ENCODE measurements at regions not wholly inside any gene's neighbourhood (a gene's known extent, or its start where the extent isn't known, plus 50 kb on each side); places are given as distances from the start of the nearest gene placed in this dataset.
A peak's percentile ranks its signal among the peaks of the same experiment; 100 is the strongest.

DNA sequence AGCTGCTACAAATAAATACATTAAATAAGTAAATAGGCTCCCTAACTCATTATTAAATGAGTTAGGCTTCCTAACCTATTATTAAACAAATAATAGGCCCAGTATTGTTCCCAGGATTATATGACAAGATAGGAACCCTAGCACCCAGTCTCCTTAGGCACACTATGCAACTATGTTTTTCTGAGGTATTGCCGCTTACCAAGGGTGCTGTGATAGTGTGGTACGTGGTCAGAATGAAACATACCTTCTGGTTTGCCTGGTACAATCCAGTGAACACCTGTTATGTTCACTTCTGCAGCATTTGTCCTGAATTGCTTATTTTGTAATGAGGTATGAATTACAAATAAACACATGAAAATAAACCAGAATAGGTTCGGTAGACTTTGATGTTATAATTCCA is 375.6 kb upstream of the GBE1 start:
- TF ChIP-seq, protein P1, sequence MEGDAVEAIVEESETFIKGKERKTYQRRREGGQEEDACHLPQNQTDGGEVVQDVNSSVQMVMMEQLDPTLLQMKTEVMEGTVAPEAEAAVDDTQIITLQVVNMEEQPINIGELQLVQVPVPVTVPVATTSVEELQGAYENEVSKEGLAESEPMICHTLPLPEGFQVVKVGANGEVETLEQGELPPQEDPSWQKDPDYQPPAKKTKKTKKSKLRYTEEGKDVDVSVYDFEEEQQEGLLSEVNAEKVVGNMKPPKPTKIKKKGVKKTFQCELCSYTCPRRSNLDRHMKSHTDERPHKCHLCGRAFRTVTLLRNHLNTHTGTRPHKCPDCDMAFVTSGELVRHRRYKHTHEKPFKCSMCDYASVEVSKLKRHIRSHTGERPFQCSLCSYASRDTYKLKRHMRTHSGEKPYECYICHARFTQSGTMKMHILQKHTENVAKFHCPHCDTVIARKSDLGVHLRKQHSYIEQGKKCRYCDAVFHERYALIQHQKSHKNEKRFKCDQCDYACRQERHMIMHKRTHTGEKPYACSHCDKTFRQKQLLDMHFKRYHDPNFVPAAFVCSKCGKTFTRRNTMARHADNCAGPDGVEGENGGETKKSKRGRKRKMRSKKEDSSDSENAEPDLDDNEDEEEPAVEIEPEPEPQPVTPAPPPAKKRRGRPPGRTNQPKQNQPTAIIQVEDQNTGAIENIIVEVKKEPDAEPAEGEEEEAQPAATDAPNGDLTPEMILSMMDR (conservative IDR thresholded peaks at IDR 0.05): no peak
- TF ChIP-seq ZFX (IDR thresholded peaks at IDR 0.05): no peak
- H3K27ac ChIP-seq: no peak overlapping the region

DNA sequence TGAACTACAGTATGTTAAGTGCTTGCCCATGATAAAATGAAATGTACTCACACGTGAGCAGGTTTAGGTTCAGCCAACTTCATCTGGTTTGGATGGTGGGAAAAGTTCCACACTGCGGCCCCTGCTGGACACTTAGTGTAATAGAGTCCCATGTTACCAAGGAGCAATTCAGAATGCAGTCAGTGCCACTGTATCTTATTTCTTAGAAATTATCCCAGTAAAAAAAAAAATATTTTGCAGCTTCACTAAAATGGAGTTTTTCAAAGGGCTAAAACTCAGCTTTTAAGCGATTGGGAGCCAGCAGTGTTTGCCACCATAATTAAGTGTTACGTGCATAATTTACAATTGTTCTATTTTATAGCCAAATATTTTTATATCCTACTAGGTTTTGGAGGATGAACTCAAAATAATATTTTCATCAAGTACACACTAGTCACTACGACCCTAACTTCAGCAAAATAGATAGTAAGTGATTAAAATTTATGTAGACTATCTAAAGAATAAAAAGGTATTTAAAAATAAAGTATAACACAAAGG is 371.7 kb upstream of the GBE1 start:
- no peak overlapping the region for H3K27ac ChIP-seq
- TF ChIP-seq ZFX (IDR thresholded peaks at IDR 0.05): no peak
- TF ChIP-seq, protein P1 (conservative IDR thresholded peaks at IDR 0.05): peak; percentile 82

DNA sequence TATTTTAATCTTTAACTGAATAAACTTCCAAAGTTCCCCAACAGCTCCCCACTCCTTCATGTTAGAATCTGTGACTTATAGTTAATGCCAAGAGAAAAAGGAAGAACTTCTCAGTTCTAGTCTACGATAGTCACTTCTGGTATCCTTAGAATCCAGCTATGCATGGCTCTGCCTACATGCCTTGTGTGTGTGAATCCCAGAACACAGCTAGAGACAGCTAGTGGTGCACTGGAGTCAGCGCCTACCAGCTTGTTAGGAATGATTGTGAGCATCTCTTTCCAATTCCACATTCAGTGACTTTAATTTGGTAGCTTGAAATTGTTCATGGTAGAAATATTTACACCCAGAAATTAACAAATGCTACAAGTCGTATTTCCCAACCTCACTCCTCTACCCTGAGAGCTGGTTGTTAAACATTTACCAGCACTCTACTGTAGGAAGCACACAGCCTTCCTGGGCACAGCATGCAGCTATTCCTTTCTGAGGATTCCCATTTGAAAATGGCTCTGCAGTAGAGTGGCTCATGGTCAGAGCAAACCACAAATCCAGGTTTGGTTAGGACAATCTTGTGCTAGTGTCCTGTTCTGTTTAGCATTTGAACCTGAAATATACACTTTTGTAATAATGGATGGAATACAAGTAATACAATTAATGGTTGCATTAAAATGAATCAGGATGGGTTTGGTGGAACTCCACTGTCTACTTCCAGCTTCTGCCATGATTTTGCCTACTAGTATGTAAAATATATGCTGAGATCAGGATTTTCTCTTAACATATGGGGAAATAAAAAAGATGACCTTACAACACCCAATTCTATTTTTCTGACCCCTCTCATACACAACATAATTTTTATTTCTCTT is 371.0 kb upstream of the GBE1 start:
- TF ChIP-seq ZFX (IDR thresholded peaks at IDR 0.05): no peak
- TF ChIP-seq, protein P1 (conservative IDR thresholded peaks at IDR 0.05): no peak
- no peak overlapping the region for H3K27ac ChIP-seq

DNA sequence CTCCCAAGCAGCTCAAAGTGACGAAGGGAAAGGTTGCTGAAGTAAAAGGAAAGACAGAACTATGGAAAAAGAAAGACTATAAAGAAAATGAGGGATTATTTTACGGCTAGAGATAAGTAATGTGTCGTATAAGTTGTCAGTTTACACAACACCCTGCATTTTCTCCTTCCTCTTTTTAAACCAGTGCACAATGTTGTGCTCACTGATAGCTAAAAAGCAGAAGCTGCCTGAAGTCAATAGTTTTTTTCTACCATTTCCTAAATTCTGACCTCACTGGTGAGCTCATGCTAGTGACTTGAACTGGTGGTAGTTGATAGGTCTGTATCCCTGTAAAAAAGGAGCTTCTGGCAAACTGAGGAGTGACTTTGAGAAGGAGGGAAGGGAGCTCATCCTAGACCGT is 368.6 kb upstream of the GBE1 start:
- no peak for TF ChIP-seq ZFX (IDR thresholded peaks at IDR 0.05)
- TF ChIP-seq, protein P1 (conservative IDR thresholded peaks at IDR 0.05): no peak
- H3K27ac ChIP-seq: no peak overlapping the region

DNA sequence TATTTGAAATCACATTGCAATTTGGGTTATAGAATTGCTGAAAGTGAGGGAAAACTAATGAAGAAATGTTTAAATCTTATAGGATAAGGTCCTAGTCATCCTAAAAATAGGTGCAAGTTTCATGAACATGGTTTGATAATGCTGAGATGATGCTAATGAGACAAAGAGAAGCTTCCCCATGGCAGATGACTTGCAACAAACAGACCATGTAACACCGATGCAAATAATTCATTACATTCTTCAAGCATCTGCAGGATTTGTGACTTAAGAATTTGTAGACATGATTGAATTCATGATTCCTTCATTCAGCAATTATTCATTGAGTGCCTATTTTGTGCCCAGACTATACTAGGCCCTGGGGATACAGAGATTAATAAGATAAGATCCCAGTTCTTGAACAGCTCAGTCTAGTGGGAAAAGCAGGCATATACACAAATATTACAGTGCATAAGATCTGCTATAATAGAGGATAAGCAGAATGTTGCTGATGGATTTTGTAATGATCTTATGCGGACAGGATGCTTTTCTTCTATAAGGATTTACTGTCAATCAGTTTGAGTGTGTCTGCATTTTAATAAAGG is 367.9 kb upstream of the GBE1 start:
- TF ChIP-seq ZFX (IDR thresholded peaks at IDR 0.05): no peak
- TF ChIP-seq, protein P1 (conservative IDR thresholded peaks at IDR 0.05): no peak

DNA sequence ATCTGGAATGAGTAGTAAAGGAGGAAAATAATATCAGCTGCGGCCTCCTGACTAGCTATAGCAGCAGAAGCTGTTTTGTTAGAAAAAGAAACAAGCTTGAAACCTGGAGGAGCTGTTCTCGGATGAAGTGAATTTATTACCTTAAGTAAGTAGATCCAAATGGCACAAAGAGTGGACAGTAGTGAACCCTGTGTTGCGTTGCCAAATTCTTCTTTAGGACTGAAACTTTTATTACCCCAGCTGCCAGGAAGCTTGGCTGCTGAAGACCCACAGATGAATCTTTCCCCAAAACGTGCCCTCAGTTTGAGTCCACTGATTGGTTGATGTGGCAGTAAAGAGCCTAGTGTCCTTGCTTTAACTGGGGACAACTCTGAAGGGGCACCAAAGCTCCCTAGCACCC is 366.8 kb upstream of the GBE1 start:
- H3K27ac ChIP-seq: no peak overlapping the region
- TF ChIP-seq, protein P1 (conservative IDR thresholded peaks at IDR 0.05): no peak
- no peak for TF ChIP-seq ZFX (IDR thresholded peaks at IDR 0.05)

More for the DNA sequence above, 367.9 kb upstream of the GBE1 start:
- no peak overlapping the region for H3K27ac ChIP-seq
